Sigmoid colon (tissue), 6 donors: ENCODE measurements at regions not wholly inside any gene's neighbourhood (a gene's known extent, or its start where the extent isn't known, plus 50 kb on each side); places are given as distances from the start of the nearest gene placed in this dataset.

Source experiments
- DNase-seq: peaks from one replicate; pipeline ENCODE4 v3.0.0-alpha.2; 2019
- H3K27ac ChIP-seq, 4 donors: fragments of 200-600 bp; sonication (generic); one replicate each; pipeline ENCODE4 v1.5.1; 2016 to 2019; ENCODE audit warnings: mild to moderate bottlenecking in 1 of 4
- H3K27me3 ChIP-seq, 3 donors: fragments of 200-600 bp; sonication (generic); one replicate each; pipeline ENCODE4 v1.5.1; 2019; ENCODE audit warnings: mild to moderate bottlenecking in 1 of 3
- H3K36me3 ChIP-seq, 4 donors: fragments of 200-600 bp; sonication (generic); one replicate each; pipeline ENCODE4 v1.5.1; 2016 to 2019
- H3K4me1 ChIP-seq, 4 donors: fragments of 200-600 bp; sonication (generic); one replicate each; pipeline ENCODE4 v1.5.1; 2017 to 2019
- H3K4me3 ChIP-seq, 4 donors: fragments of 200-600 bp; sonication (generic); one replicate each; pipeline ENCODE4 v1.5.1; 2017 to 2019; ENCODE audit warnings: mild to moderate bottlenecking in 2 of 4, moderate library complexity in 1 of 4
- H3K9me3 ChIP-seq, 4 donors: fragments of 200-600 bp in 3 of 4; sonication (generic) in 3 of 4; one replicate each; pipeline versions ENCODE4 v1.5.1 to v1.6.1; 2013 to 2019
- CTCF ChIP-seq, 4 experiments: fragments of 450-650 bp in 3 of 4; fragments of 200-600 bp in 1 of 4; IDR thresholded peaks; one replicate each; pipeline ENCODE4 v1.5.1; 2016 to 2019; ENCODE audit warnings: antibody characterized with exemption in 4 of 4, mild to moderate bottlenecking in 3 of 4, moderate library complexity in 2 of 4
- EP300 ChIP-seq, 4 donors: sonication (generic); formaldehyde crosslinking; IDR thresholded peaks; one replicate each; pipeline ENCODE4 v1.6.1; 2017; ENCODE audit warnings: antibody characterized with exemption in 4 of 4
- POLR2A ChIP-seq, 2 donors: fragments of 450-650 bp; IDR thresholded peaks; one replicate each; pipeline ENCODE4 v1.6.1; 2016; ENCODE audit warnings: antibody characterized with exemption in 2 of 2, mild to moderate bottlenecking in 2 of 2, moderate library complexity in 2 of 2
- POLR2AphosphoS5 ChIP-seq, 4 donors: sonication (generic); formaldehyde crosslinking; IDR thresholded peaks; one replicate each; pipeline ENCODE4 v1.6.1; 2017; ENCODE audit warnings: antibody characterized with exemption in 4 of 4
- WGBS, 2 donors: extraction: QIAGEN DNeasy Blood & Tissue Kit; methylation state at CpG; one replicate each; pipeline ENCODE4 v1.1.7; 2013; 5-methylcytosine and 5-hydroxymethylcytosine counted together
- intact Hi-C: fragments of 100-400 bp; cut with DNase I; formaldehyde crosslinking; loops from one replicate; pipeline ENCODE4 v1.15.1; 2023
- donor health status: healthy with polysubstance abuse.
- donor health status: healthy.

GRCh38 chr6:16857969-16858592 lies 96.8 kb upstream of the ATXN1 start:
- H3K9me3 ChIP-seq: no peaks in the 10 kb centered on the region
- WGBS, 2 donors: 55 to 73% methylated on average over 5 of the region's 5 CpGs
- no peaks in the 10 kb centered on the region for H3K36me3 ChIP-seq
- H3K4me3 ChIP-seq: no peak overlapping the region
- no peaks in the 10 kb centered on the region for H3K4me1 ChIP-seq
- TF ChIP-seq POLR2AphosphoS5 (IDR thresholded peaks at IDR 0.05) (no peak), CTCF (IDR thresholded peaks at IDR 0.05) (no peak), EP300 (IDR thresholded peaks at IDR 0.05) (no peak), POLR2A (IDR thresholded peaks at IDR 0.05) (no peak)
- intact Hi-C loops: no loop called here
- DNase-seq: no peak
- no peak overlapping the region for H3K27ac ChIP-seq
- H3K27me3 ChIP-seq: no peaks in the 10 kb centered on the region

DNA sequence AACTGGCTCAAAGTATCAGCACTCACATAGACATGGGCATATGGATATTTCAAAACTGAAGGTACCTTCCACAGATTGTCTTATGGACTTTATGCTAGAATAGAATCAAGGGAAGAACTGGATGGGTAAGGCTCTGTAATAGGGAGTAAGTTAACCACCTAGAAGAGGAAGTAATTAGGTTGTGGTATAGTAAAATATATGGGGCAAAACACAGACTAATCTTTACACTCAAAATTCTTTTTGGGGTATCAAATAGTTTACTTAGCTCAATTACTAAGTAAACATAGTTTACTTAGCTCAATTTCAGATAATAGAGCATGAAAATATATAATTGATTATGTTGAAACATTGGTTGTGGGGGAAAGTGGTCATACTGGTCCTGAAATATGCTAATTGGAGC lies 94.2 kb upstream of the ATXN1 start:
- intact Hi-C loops: no loop called here

GRCh38 chr6:16854986-16855385 lies 93.7 kb upstream of the ATXN1 start:
- H3K27me3 ChIP-seq: no peaks in the 10 kb centered on the region
- WGBS, 2 donors: 64 to 71% methylated on average over 2 of the region's 2 CpGs
- intact Hi-C loops: no loop called here
- TF ChIP-seq POLR2AphosphoS5 (IDR thresholded peaks at IDR 0.05): no peak
- TF ChIP-seq EP300 (IDR thresholded peaks at IDR 0.05): no peak
- TF ChIP-seq POLR2A (IDR thresholded peaks at IDR 0.05): no peak
- TF ChIP-seq CTCF (IDR thresholded peaks at IDR 0.05): no peak
- DNase-seq: no peak
- no peaks in the 10 kb centered on the region for H3K9me3 ChIP-seq
- H3K27ac ChIP-seq: no peak overlapping the region
- no peak overlapping the region for H3K4me3 ChIP-seq
- no peaks in the 10 kb centered on the region for H3K36me3 ChIP-seq
- no peaks in the 10 kb centered on the region for H3K4me1 ChIP-seq

More for the DNA sequence above, 94.2 kb upstream of the ATXN1 start:
- Histone ChIP-seq H3K4me1 (no peaks in the 10 kb centered on the region), H3K27me3 (no peaks in the 10 kb centered on the region), H3K4me3 (no peak overlapping the region), H3K27ac (no peak overlapping the region), H3K9me3 (no peaks in the 10 kb centered on the region), H3K36me3 (no peaks in the 10 kb centered on the region)
- no peak for DNase-seq
- TF ChIP-seq POLR2A (IDR thresholded peaks at IDR 0.05) (no peak), EP300 (IDR thresholded peaks at IDR 0.05) (no peak), CTCF (IDR thresholded peaks at IDR 0.05) (no peak), POLR2AphosphoS5 (IDR thresholded peaks at IDR 0.05) (no peak)

DNA sequence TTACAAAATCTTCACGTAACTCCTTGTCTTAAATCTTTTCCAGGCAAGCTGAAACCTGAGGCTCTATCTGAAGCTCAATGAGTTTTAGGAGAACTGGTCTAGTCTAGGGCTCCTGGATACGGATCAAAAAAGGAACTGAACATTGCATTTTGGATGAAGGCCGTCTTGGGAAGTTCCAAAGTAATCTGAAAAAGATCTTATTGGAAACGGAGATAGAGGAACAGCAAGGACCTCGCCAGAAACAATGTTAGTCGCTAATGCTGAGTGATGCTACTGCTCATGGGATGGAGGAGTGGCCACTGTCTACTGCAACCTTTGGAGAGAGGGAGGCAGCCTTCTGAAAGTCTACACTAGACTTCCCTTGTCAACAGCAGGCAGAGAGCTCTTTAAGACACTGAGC lies 91.4 kb upstream of the ATXN1 start:
- 90 to 92% methylated on average over 6 of the region's 6 CpGs for WGBS, 2 donors
- no peaks in the 10 kb centered on the region for H3K36me3 ChIP-seq
- intact Hi-C loops: no loop called here

More for the DNA sequence above, 91.4 kb upstream of the ATXN1 start:
- H3K27ac ChIP-seq: no peak overlapping the region
- H3K4me1 ChIP-seq: no peaks in the 10 kb centered on the region
- DNase-seq: no peak
- TF ChIP-seq CTCF (IDR thresholded peaks at IDR 0.05): no peak
- TF ChIP-seq POLR2A (IDR thresholded peaks at IDR 0.05): no peak
- no peak for TF ChIP-seq POLR2AphosphoS5 (IDR thresholded peaks at IDR 0.05)
- no peak for TF ChIP-seq EP300 (IDR thresholded peaks at IDR 0.05)
- H3K4me3 ChIP-seq: no peak overlapping the region
- H3K27me3 ChIP-seq: no peaks in the 10 kb centered on the region
- no peaks in the 10 kb centered on the region for H3K9me3 ChIP-seq
